Sigmoid colon (tissue), 6 donors: ENCODE measurements at regions not wholly inside any gene's neighbourhood (a gene's known extent, or its start where the extent isn't known, plus 50 kb on each side); places are given as distances from the start of the nearest gene placed in this dataset.

Source experiments
- DNase-seq: peaks from one replicate; pipeline ENCODE4 v3.0.0-alpha.2; 2019
- H3K27ac ChIP-seq, 4 donors: fragments of 200-600 bp; sonication (generic); one replicate each; pipeline ENCODE4 v1.5.1; 2016 to 2019; ENCODE audit warnings: mild to moderate bottlenecking in 1 of 4
- H3K27me3 ChIP-seq, 3 donors: fragments of 200-600 bp; sonication (generic); one replicate each; pipeline ENCODE4 v1.5.1; 2019; ENCODE audit warnings: mild to moderate bottlenecking in 1 of 3
- H3K36me3 ChIP-seq, 4 donors: fragments of 200-600 bp; sonication (generic); one replicate each; pipeline ENCODE4 v1.5.1; 2016 to 2019
- H3K4me1 ChIP-seq, 4 donors: fragments of 200-600 bp; sonication (generic); one replicate each; pipeline ENCODE4 v1.5.1; 2017 to 2019
- H3K4me3 ChIP-seq, 4 donors: fragments of 200-600 bp; sonication (generic); one replicate each; pipeline ENCODE4 v1.5.1; 2017 to 2019; ENCODE audit warnings: mild to moderate bottlenecking in 2 of 4, moderate library complexity in 1 of 4
- H3K9me3 ChIP-seq, 4 donors: fragments of 200-600 bp in 3 of 4; sonication (generic) in 3 of 4; one replicate each; pipeline versions ENCODE4 v1.5.1 to v1.6.1; 2013 to 2019
- EP300 ChIP-seq, 4 donors: sonication (generic); formaldehyde crosslinking; IDR thresholded peaks; one replicate each; pipeline ENCODE4 v1.6.1; 2017; ENCODE audit warnings: antibody characterized with exemption in 4 of 4
- POLR2A ChIP-seq, 2 donors: fragments of 450-650 bp; IDR thresholded peaks; one replicate each; pipeline ENCODE4 v1.6.1; 2016; ENCODE audit warnings: antibody characterized with exemption in 2 of 2, mild to moderate bottlenecking in 2 of 2, moderate library complexity in 2 of 2
- POLR2AphosphoS5 ChIP-seq, 4 donors: sonication (generic); formaldehyde crosslinking; IDR thresholded peaks; one replicate each; pipeline ENCODE4 v1.6.1; 2017; ENCODE audit warnings: antibody characterized with exemption in 4 of 4
- WGBS, 2 donors: extraction: QIAGEN DNeasy Blood & Tissue Kit; methylation state at CpG; one replicate each; pipeline ENCODE4 v1.1.7; 2013; 5-methylcytosine and 5-hydroxymethylcytosine counted together
- intact Hi-C: fragments of 100-400 bp; cut with DNase I; formaldehyde crosslinking; loops from one replicate; pipeline ENCODE4 v1.15.1; 2023
- TF ChIP-seq, protein P1 (sequence below), 4 experiments: fragments of 450-650 bp in 3 of 4; fragments of 200-600 bp in 1 of 4; IDR thresholded peaks; one replicate each; pipeline ENCODE4 v1.5.1; 2016 to 2019; ENCODE audit warnings: antibody characterized with exemption in 4 of 4, mild to moderate bottlenecking in 3 of 4, moderate library complexity in 2 of 4
- donor health status: healthy with polysubstance abuse.
- donor health status: healthy.

DNA sequence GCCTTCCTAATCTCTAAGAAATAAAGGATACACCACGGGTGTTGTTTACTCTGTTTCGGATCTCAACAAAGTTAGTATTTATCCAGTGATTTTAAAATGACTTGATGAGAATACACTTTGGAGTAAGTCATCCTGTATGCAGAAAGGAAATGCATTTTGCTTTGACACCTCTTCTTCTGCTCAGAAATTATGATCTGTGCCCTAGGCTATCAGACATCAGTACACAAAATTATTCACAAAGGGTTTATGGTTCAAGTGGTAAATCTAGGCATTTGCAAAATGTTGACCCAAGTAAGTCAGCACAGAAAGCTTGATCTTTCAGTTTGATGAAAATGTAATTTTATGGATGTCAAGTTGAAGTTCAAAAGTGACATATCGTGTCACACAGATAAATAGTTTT is 248.5 kb downstream of the ATP23 start:
- peaks cover 0 to 4% (median 0%) of the 10 kb centered on the region in 4 donors for H3K9me3 ChIP-seq
- no peak for DNase-seq
- no peaks in the 10 kb centered on the region for H3K36me3 ChIP-seq
- H3K27me3 ChIP-seq = no peaks in the 10 kb centered on the region
- intact Hi-C loops = no loop called here
- no peak overlapping the region for H3K4me3 ChIP-seq
- no peaks in the 10 kb centered on the region for H3K4me1 ChIP-seq
- TF ChIP-seq, protein P1, sequence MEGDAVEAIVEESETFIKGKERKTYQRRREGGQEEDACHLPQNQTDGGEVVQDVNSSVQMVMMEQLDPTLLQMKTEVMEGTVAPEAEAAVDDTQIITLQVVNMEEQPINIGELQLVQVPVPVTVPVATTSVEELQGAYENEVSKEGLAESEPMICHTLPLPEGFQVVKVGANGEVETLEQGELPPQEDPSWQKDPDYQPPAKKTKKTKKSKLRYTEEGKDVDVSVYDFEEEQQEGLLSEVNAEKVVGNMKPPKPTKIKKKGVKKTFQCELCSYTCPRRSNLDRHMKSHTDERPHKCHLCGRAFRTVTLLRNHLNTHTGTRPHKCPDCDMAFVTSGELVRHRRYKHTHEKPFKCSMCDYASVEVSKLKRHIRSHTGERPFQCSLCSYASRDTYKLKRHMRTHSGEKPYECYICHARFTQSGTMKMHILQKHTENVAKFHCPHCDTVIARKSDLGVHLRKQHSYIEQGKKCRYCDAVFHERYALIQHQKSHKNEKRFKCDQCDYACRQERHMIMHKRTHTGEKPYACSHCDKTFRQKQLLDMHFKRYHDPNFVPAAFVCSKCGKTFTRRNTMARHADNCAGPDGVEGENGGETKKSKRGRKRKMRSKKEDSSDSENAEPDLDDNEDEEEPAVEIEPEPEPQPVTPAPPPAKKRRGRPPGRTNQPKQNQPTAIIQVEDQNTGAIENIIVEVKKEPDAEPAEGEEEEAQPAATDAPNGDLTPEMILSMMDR (IDR thresholded peaks at IDR 0.05) = no peak
- TF ChIP-seq POLR2A (IDR thresholded peaks at IDR 0.05) = no peak
- no peak for TF ChIP-seq EP300 (IDR thresholded peaks at IDR 0.05)
- TF ChIP-seq POLR2AphosphoS5 (IDR thresholded peaks at IDR 0.05) = no peak
- no peak overlapping the region for H3K27ac ChIP-seq
- 73 to 90% methylated on average over 3 of the region's 3 CpGs for WGBS, 2 donors

DNA sequence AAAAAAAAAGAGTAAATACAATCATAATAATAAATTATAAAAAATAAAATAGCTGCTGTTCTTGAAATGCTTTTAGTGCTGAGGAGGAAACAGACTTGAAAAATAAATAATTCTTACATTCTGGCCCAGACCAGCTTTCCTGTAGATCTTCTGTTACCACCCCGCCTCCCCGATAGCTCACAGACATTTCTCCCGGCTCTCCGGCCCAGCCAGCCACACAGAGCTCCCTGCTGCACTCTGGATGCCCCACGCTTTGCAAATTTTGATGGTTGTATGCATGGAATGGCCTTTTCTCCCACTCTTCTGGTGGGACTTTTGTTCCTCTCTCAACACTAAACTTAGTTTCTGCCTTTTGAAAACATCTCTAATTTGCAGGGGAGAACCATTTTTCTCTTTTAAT is 249.3 kb downstream of the ATP23 start:
- Histone ChIP-seq H3K4me3 (no peak overlapping the region), H3K9me3 (peaks cover 0 to 4% (median 0%) of the 10 kb centered on the region in 4 donors), H3K36me3 (no peaks in the 10 kb centered on the region), H3K4me1 (no peaks in the 10 kb centered on the region), H3K27ac (no peak overlapping the region), H3K27me3 (no peaks in the 10 kb centered on the region)
- TF ChIP-seq, protein P1 (IDR thresholded peaks at IDR 0.05) = no peak
- no peak for TF ChIP-seq POLR2AphosphoS5 (IDR thresholded peaks at IDR 0.05)
- intact Hi-C loops = no loop called here
- 84 to 86% methylated on average over 5 of the region's 5 CpGs for WGBS, 2 donors
- no peak for DNase-seq

GRCh38 chr12:58196971-58197370 is 255.6 kb downstream of the ATP23 start:
- intact Hi-C loops = no loop called here
- DNase-seq = no peak
- Histone ChIP-seq H3K36me3 (no peaks in the 10 kb centered on the region), H3K9me3 (peaks cover 0 to 3% (median 0%) of the 10 kb centered on the region in 4 donors), H3K4me3 (no peak overlapping the region), H3K4me1 (no peaks in the 10 kb centered on the region), H3K27me3 (no peaks in the 10 kb centered on the region), H3K27ac (no peak overlapping the region)
- no peak for TF ChIP-seq POLR2A (IDR thresholded peaks at IDR 0.05)
- no peak for TF ChIP-seq EP300 (IDR thresholded peaks at IDR 0.05)
- TF ChIP-seq POLR2AphosphoS5 (IDR thresholded peaks at IDR 0.05) = no peak
- TF ChIP-seq, protein P1 (IDR thresholded peaks at IDR 0.05) = no peak

DNA sequence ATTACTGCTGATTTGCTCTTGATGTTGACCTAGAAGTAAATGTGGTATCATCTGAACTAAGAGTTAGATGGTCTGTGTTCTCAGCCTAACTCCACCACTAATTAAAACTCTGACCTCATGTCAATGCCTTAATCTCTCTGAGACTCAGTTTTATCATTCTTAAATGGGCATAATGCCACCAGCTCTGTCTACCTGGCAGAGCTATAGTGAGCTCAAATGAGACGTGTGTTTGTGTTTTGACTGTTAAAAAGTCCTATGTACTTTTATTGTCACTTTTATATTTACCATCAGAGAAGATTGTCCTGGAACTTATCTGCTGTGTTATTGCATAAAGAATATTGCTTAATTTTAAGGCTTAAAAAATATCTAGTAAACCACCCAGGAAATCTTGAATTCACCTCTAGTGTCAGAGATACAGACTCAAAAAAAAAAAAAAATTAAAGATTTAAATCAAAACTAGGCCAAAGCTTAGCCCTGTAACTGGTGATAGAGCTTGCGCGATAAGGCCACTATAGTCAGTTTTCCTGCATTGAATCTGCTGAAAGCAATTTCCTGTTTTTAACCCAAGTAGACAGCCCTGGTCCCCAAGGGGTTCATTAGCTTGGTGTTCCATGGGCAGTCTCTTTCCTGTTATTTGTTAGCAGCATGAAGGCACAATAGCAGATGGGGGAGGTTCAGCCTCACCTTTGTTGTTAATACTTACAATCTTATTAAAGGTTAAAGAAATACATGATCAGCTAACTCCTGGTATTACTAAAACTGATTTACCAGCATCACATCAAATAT is 261.8 kb downstream of the ATP23 start:
- Histone ChIP-seq H3K4me3 (no peak overlapping the region), H3K4me1 (no peaks in the 10 kb centered on the region), H3K27me3 (no peaks in the 10 kb centered on the region), H3K9me3 (no peaks in the 10 kb centered on the region), H3K27ac (peak overlapping the region in 1 of 4 donors; percentile 6), H3K36me3 (no peaks in the 10 kb centered on the region)
- TF ChIP-seq, protein P1 (IDR thresholded peaks at IDR 0.05) = no peak
- TF ChIP-seq POLR2AphosphoS5 (IDR thresholded peaks at IDR 0.05) (no peak), POLR2A (IDR thresholded peaks at IDR 0.05) (no peak), EP300 (IDR thresholded peaks at IDR 0.05) (no peak)
- intact Hi-C loops = no loop called here
- 56 to 69% methylated on average over 3 of the region's 3 CpGs for WGBS, 2 donors
- DNase-seq = no peak

DNA sequence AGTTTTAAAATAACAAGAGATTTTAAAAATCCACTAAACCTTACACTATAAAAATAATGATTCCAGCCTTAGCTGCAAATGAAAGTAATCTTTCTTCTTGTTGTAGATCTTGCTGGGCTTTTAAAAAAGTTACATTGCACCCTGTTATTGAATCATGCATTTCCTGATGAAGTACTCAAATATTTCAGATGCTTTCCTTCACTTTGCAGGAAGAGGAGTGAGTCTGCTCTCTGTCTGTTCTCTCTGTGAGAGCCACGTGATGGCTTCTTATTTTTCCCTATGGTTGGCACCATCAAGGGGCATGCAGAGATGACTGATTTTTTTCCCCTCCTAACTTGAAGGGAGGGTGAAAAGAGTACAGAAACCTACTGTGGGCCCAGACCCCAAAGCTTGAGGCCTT is 262.7 kb downstream of the ATP23 start:
- TF ChIP-seq, protein P1 (IDR thresholded peaks at IDR 0.05) = no peak
- TF ChIP-seq POLR2A (IDR thresholded peaks at IDR 0.05) = no peak
- TF ChIP-seq POLR2AphosphoS5 (IDR thresholded peaks at IDR 0.05) = no peak
- no peak for TF ChIP-seq EP300 (IDR thresholded peaks at IDR 0.05)
- WGBS, 2 donors = 54 to 76% methylated on average over 1 of the region's 1 CpG
- Histone ChIP-seq H3K36me3 (no peaks in the 10 kb centered on the region), H3K27ac (no peak overlapping the region), H3K4me3 (no peak overlapping the region), H3K9me3 (no peaks in the 10 kb centered on the region), H3K27me3 (no peaks in the 10 kb centered on the region), H3K4me1 (no peaks in the 10 kb centered on the region)
- DNase-seq = no peak
- intact Hi-C loops = no loop called here
